ENCODE measurements at regions not wholly inside any gene's neighbourhood (a gene's known extent, or its start where the extent isn't known, plus 50 kb on each side); places are given as distances from the start of the nearest gene placed in this dataset.

DNA sequence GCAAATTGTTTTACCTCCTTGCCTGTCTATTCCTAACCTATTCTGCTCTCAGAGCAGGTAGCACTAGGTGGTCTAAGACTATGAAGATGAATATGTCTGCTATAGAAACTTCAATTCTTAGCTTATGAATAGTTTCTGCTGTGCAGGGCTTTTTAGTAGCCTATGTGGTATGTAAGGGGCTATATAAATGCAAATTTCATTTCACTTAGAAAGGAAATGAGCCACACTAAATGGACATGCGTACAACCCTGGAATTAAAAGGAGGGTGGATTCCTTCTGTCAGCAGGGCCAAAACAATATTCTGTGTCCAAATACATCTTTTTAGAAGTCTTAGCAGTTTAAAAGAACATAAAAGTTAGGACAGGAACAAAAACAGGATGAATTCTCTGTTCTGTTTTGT lies 163.9 kb upstream of the GEMIN8 start:
- CTCF ChIA-PET = no interaction called here
- no CpG with 5 or more reads among the region's 1 CpG for WGBS, 2 experiments (ENCODE audit: extremely low coverage in 2 of 2, insufficient read length in 1 of 2)

More for the DNA sequence above, 163.9 kb upstream of the GEMIN8 start:
- Histone ChIP-seq H3K9me3 (ENCODE audit: control insufficient read depth, insufficient read depth, low read length) (peaks cover 2% of the 10 kb centered on the region; the same call in 1 of the 2 replicates), H4K8ac (ENCODE audit: low read depth in 2 of 2, low read length in 2 of 2) (no peak overlapping the region), H2BK20ac (ENCODE audit: low read depth, low read length) (no peak overlapping the region), H3K9ac (ENCODE audit: low read depth, low read length) (no peak overlapping the region), H3K79me1 (ENCODE audit: low read depth in 1 of 2, low read length in 2 of 2) (no peaks in the 10 kb centered on the region), H3K27ac (ENCODE audit: insufficient read depth, low read length) (no peak overlapping the region), H2AK9ac (replicated peaks; ENCODE audit: low read depth, low read length, poor library complexity) (no peak overlapping the region), H3K23ac (ENCODE audit: low read depth, low read length) (no peak overlapping the region), H3K9me1 (ENCODE audit: insufficient read depth, low read length) (no peaks in the 10 kb centered on the region), H2BK120ac (ENCODE audit: low read depth, low read length) (no peak overlapping the region), H2AFZ (replicated peaks; ENCODE audit: low read length, poor library complexity) (no peak overlapping the region), H3K4ac (ENCODE audit: low read depth, low read length) (no peak overlapping the region), H3K4me2 (ENCODE audit: low read depth, low read length) (no peak overlapping the region), H2BK15ac (ENCODE audit: low read depth, low read length) (no peak overlapping the region), H3K14ac (replicated peaks; ENCODE audit: low read depth, low read length) (no peak overlapping the region), H3K4me1 (ENCODE audit: control insufficient read depth, insufficient read depth, low read length) (no peaks in the 10 kb centered on the region), H4K20me1 (ENCODE audit: insufficient read depth, low read length) (no peaks in the 10 kb centered on the region), H3K27me3 (ENCODE audit: control insufficient read depth, insufficient read depth, low read length) (no peaks in the 10 kb centered on the region), H3K56ac (ENCODE audit: extremely low read depth, insufficient read depth, low read length) (no peak overlapping the region), H4K5ac (ENCODE audit: low read depth, low read length) (no peak overlapping the region), H3K18ac (ENCODE audit: low read depth, low read length) (no peak overlapping the region), H2AK5ac (ENCODE audit: low read depth, low read length) (no peak overlapping the region), H2BK5ac (ENCODE audit: low read depth, low read length, poor library complexity, severe bottlenecking) (no peak overlapping the region), H3K4me3 (ENCODE audit: insufficient read depth, low read depth, low read length) (no peak overlapping the region), H3K36me3 (ENCODE audit: control insufficient read depth, insufficient read depth, low read length) (no peaks in the 10 kb centered on the region), H4K91ac (ENCODE audit: insufficient read depth, low read depth, low read length) (no peak overlapping the region)
- BruUV-seq (replicated peaks) = no TSS peak
- intact Hi-C loops (cut with micrococcal nuclease) = no loop called here
- no peak for TF ChIP-seq CHD1 (IDR thresholded peaks at IDR 0.05; ENCODE audit: low read depth, low read length)
- no peak for TF ChIP-seq MXI1 (IDR thresholded peaks at IDR 0.05; ENCODE audit: borderline replicate concordance, low read depth, low read length)
- no peak for ATAC-seq (ENCODE audit: low read depth)
- in situ Hi-C loops (cut with MboI; ENCODE audit: low sequenced_read_pairs) = no loop called here
- dilution Hi-C loops (cut with HindIII; ENCODE audit: low sequenced_read_pairs, unreplicated experiment) = no loop called here
- POLR2A ChIA-PET (ENCODE audit: unreplicated experiment) = no interaction called here
- no peak for DNase-seq
